ENCODE measurements at regions not wholly inside any gene's neighbourhood (a gene's known extent, or its start where the extent isn't known, plus 50 kb on each side); places are given as distances from the start of the nearest gene placed in this dataset.

DNA sequence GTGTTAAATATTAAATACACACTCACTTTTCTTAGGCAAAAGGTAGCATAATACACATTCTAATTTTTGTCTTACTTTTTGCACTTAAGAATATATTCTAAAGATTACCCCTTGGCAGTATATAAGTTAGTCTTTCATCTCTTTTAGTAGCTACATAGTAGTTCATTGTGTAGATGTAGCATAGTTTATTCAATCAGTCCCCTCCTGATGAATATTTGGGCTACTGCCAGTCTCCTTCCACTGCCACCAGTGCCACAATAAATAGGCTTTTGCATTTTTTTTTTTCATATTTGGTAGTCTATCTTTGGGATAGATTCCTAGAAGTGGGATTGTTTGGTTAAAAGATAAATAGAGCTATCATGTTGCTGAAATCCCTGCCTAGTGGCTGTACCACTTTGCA is 388.8 kb upstream of the RUNX1 start:
- TF ChIP-seq RFX5 (IDR thresholded peaks at IDR 0.05; ENCODE audit: low read depth, low read length) (no peak), NBN (conservative IDR thresholded peaks at IDR 0.05) (no peak), ZMAT3 (CRISPR knock-in tag; conservative IDR thresholded peaks at IDR 0.05) (no peak), IKZF1 (IDR thresholded peaks at IDR 0.05) (no peak)
- TF ChIP-seq, protein P1, sequence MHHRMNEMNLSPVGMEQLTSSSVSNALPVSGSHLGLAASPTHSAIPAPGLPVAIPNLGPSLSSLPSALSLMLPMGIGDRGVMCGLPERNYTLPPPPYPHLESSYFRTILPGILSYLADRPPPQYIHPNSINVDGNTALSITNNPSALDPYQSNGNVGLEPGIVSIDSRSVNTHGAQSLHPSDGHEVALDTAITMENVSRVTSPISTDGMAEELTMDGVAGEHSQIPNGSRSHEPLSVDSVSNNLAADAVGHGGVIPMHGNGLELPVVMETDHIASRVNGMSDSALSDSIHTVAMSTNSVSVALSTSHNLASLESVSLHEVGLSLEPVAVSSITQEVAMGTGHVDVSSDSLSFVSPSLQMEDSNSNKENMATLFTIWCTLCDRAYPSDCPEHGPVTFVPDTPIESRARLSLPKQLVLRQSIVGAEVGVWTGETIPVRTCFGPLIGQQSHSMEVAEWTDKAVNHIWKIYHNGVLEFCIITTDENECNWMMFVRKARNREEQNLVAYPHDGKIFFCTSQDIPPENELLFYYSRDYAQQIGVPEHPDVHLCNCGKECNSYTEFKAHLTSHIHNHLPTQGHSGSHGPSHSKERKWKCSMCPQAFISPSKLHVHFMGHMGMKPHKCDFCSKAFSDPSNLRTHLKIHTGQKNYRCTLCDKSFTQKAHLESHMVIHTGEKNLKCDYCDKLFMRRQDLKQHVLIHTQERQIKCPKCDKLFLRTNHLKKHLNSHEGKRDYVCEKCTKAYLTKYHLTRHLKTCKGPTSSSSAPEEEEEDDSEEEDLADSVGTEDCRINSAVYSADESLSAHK (CRISPR knock-in tag; IDR thresholded peaks at IDR 0.05; ENCODE audit: borderline replicate concordance) = no peak
- TF ChIP-seq, protein P2, sequence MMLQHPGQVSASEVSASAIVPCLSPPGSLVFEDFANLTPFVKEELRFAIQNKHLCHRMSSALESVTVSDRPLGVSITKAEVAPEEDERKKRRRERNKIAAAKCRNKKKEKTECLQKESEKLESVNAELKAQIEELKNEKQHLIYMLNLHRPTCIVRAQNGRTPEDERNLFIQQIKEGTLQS (CRISPR knock-in tag; IDR thresholded peaks at IDR 0.05) = no peak

Measured in HepG2 (cell line).